22Rv1 (cell line): ENCODE measurements at regions not wholly inside any gene's neighbourhood (a gene's known extent, or its start where the extent isn't known, plus 50 kb on each side); places are given as distances from the start of the nearest gene placed in this dataset.

Source experiments
- CTCF ChIP-seq: fragments of 450-650 bp; IDR thresholded peaks from 2 replicates; pipeline ENCODE4 v1.5.1; 2017; ENCODE audit warnings: mild to moderate bottlenecking
- ZFX ChIP-seq: fragments of 450-650 bp; IDR thresholded peaks from 2 replicates; pipeline ENCODE4 v1.6.1; 2017; ENCODE audit warnings: antibody characterized with exemption, borderline replicate concordance

GRCh38 chr13:56198350-56198749 lies 942.4 kb upstream of the PRR20A start:
- TF ChIP-seq ZFX (no peak), CTCF (no peak)
